Fibroblast of skin of abdomen (primary cell): ENCODE measurements at regions not wholly inside any gene's neighbourhood (a gene's known extent, or its start where the extent isn't known, plus 50 kb on each side); places are given as distances from the start of the nearest gene placed in this dataset.
"Not testable (repeated sequence)": the region's sequence is repeated elsewhere in the genome, so short reads cannot be mapped to it uniquely, and the experiment has no call there.

Experiments
- DNase-seq: peaks from one replicate; pipeline ENCODE4 v3.0.0-alpha.2; 2013

GRCh38 chr6:3546121-3546520, 89.3 kb upstream of the SLC22A23 start:
- DNase-seq: no peak

GRCh38 chr6:3545156-3545555, 88.3 kb upstream of the SLC22A23 start:
- DNase-seq: no peak

GRCh38 chr6:3542032-3542640, 85.3 kb upstream of the SLC22A23 start:
- no peak for DNase-seq

GRCh38 chr6:3541006-3541585, 84.2 kb upstream of the SLC22A23 start:
- no peak for DNase-seq

GRCh38 chr6:3540253-3540820, 83.5 kb upstream of the SLC22A23 start:
- DNase-seq: no peak

- DNase-seq: no peak
Measured at GRCh38 chr6:3538536-3538935, 81.7 kb upstream of the SLC22A23 start.

GRCh38 chr6:3536901-3537300, 80.1 kb upstream of the SLC22A23 start:
- no peak for DNase-seq

GRCh38 chr6:3535776-3536435, 79.1 kb upstream of the SLC22A23 start:
- DNase-seq: no peak

GRCh38 chr6:3535033-3535775, 78.4 kb upstream of the SLC22A23 start:
- no peak for DNase-seq

- no peak for DNase-seq
Measured at GRCh38 chr6:3534599-3534998, 77.7 kb upstream of the SLC22A23 start.

- no peak for DNase-seq
Measured at GRCh38 chr6:3533981-3534380, 77.1 kb upstream of the SLC22A23 start.

GRCh38 chr6:3532296-3532916, 75.6 kb upstream of the SLC22A23 start:
- DNase-seq: no peak

- no peak for DNase-seq
Measured at GRCh38 chr6:3531481-3531880, 74.6 kb upstream of the SLC22A23 start.

- no peak for DNase-seq
Measured at GRCh38 chr6:3530515-3530914, 73.7 kb upstream of the SLC22A23 start.

GRCh38 chr6:3529721-3530120, 72.9 kb upstream of the SLC22A23 start:
- no peak for DNase-seq

- no peak for DNase-seq
Measured at GRCh38 chr6:3529232-3529631, 72.4 kb upstream of the SLC22A23 start.

- DNase-seq: not testable (repeated sequence)
Measured at GRCh38 chr6:3528081-3528671, 71.3 kb upstream of the SLC22A23 start.

- no peak for DNase-seq
Measured at GRCh38 chr6:3527651-3527977, 70.8 kb upstream of the SLC22A23 start.

- DNase-seq: no peak
Measured at GRCh38 chr6:3526962-3527650, 70.3 kb upstream of the SLC22A23 start.

GRCh38 chr6:3525915-3526314, 69.1 kb upstream of the SLC22A23 start:
- no peak for DNase-seq

GRCh38 chr6:3524456-3524855, 67.6 kb upstream of the SLC22A23 start:
- DNase-seq: no peak

- no peak for DNase-seq
Measured at GRCh38 chr6:3523966-3524365, 67.1 kb upstream of the SLC22A23 start.
